ENCODE measurements at regions not wholly inside any gene's neighbourhood (a gene's known extent, or its start where the extent isn't known, plus 50 kb on each side); places are given as distances from the start of the nearest gene placed in this dataset.

- DNase-seq, result no peak
- TF ChIP-seq, protein P1, sequence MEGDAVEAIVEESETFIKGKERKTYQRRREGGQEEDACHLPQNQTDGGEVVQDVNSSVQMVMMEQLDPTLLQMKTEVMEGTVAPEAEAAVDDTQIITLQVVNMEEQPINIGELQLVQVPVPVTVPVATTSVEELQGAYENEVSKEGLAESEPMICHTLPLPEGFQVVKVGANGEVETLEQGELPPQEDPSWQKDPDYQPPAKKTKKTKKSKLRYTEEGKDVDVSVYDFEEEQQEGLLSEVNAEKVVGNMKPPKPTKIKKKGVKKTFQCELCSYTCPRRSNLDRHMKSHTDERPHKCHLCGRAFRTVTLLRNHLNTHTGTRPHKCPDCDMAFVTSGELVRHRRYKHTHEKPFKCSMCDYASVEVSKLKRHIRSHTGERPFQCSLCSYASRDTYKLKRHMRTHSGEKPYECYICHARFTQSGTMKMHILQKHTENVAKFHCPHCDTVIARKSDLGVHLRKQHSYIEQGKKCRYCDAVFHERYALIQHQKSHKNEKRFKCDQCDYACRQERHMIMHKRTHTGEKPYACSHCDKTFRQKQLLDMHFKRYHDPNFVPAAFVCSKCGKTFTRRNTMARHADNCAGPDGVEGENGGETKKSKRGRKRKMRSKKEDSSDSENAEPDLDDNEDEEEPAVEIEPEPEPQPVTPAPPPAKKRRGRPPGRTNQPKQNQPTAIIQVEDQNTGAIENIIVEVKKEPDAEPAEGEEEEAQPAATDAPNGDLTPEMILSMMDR (IDR thresholded peaks at IDR 0.05), result no peak
- Histone ChIP-seq H3K27ac (no peak overlapping the region), H3K4me1 (no peaks in the 10 kb centered on the region), H3K27me3 (no peaks in the 10 kb centered on the region), H3K4me3 (no peak overlapping the region), H3K9me3 (no peaks in the 10 kb centered on the region), H3K36me3 (no peaks in the 10 kb centered on the region)
- intact Hi-C loops (cut with DNase I; ENCODE audit: low total_unique reads), result no loop called here
These were observed 2324.1 kb downstream of the MAT2B start for GRCh38 chr5:165829504-165829903.

DNA sequence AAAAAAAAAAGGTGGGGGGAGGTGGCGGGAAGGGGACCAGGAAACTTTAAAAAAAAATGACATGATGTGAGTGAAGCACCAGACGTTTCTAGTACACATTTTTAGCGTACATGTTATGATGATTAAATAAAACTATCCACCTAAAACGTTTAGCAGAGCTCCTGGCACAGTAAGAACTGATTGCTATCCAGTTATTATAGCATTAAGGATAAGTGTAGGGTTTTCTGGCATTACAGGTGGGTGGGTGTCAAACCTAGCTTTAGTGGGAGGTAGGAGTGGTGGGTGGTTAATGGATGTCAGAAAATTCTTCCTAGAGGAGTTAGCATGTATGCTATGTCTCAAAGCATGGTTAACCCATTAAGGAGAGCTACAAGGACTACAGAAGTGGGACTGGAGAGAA, 2329.5 kb downstream of the MAT2B start:
- H3K9me3 ChIP-seq, result no peaks in the 10 kb centered on the region
- no peak for DNase-seq
- no peaks in the 10 kb centered on the region for H3K27me3 ChIP-seq
- no peak overlapping the region for H3K27ac ChIP-seq
- no peak overlapping the region for H3K4me3 ChIP-seq
- H3K36me3 ChIP-seq, result no peaks in the 10 kb centered on the region
- TF ChIP-seq, protein P1 (IDR thresholded peaks at IDR 0.05), result no peak
- intact Hi-C loops (cut with DNase I; ENCODE audit: low total_unique reads), result no loop called here
- H3K4me1 ChIP-seq, result no peaks in the 10 kb centered on the region

- Histone ChIP-seq H3K4me3 (no peak overlapping the region), H3K27ac (no peak overlapping the region), H3K4me1 (no peaks in the 10 kb centered on the region), H3K27me3 (no peaks in the 10 kb centered on the region), H3K9me3 (no peaks in the 10 kb centered on the region), H3K36me3 (no peaks in the 10 kb centered on the region)
- TF ChIP-seq, protein P1 (IDR thresholded peaks at IDR 0.05), result no peak
- intact Hi-C loops (cut with DNase I; ENCODE audit: low total_unique reads), result no loop called here
- no peak for DNase-seq
These were observed 2330.6 kb downstream of the MAT2B start for GRCh38 chr5:165836046-165836445.

DNA sequence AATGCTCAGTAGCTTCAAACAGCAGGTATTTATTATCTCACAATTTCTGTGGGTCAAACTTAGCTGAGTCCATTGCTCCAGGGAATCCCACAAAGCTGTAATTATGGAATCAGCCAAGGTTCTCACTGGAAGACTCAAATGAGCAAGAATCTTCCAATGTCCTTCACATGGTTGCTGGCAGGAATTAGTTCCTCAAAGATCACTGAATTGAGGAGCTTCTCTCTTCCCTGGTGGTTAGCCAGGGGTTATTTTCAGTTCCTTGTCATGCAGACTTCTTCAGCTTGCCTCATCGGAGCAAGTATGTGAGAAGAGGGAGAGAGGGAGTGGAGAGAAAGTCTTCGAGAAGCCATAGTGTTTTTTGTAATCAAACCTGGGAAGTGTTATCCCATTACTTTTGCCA, 2331.9 kb downstream of the MAT2B start:
- Histone ChIP-seq H3K4me3 (no peak overlapping the region), H3K27ac (no peak overlapping the region), H3K27me3 (no peaks in the 10 kb centered on the region), H3K36me3 (no peaks in the 10 kb centered on the region), H3K4me1 (no peaks in the 10 kb centered on the region), H3K9me3 (no peaks in the 10 kb centered on the region)
- intact Hi-C loops (cut with DNase I; ENCODE audit: low total_unique reads), result no loop called here
- DNase-seq, result no peak
- TF ChIP-seq, protein P1 (IDR thresholded peaks at IDR 0.05), result no peak

GRCh38 chr5:165844571-165844970, 2339.2 kb downstream of the MAT2B start:
- Histone ChIP-seq H3K27me3 (no peaks in the 10 kb centered on the region), H3K36me3 (no peaks in the 10 kb centered on the region), H3K4me3 (no peak overlapping the region), H3K27ac (no peak overlapping the region), H3K9me3 (no peaks in the 10 kb centered on the region), H3K4me1 (no peaks in the 10 kb centered on the region)
- no peak for DNase-seq
- intact Hi-C loops (cut with DNase I; ENCODE audit: low total_unique reads), result no loop called here
- TF ChIP-seq, protein P1 (IDR thresholded peaks at IDR 0.05), result no peak

GRCh38 chr5:165858118-165858517, 2352.7 kb downstream of the MAT2B start:
- DNase-seq, result no peak
- Histone ChIP-seq H3K4me1 (no peaks in the 10 kb centered on the region), H3K9me3 (no peaks in the 10 kb centered on the region), H3K4me3 (no peak overlapping the region), H3K27me3 (no peaks in the 10 kb centered on the region), H3K27ac (no peak overlapping the region), H3K36me3 (no peaks in the 10 kb centered on the region)
- TF ChIP-seq, protein P1 (IDR thresholded peaks at IDR 0.05), result no peak
- intact Hi-C loops (cut with DNase I; ENCODE audit: low total_unique reads), result no loop called here

Measured in tibial artery (tissue), 4 donors.